ENCODE measurements at regions not wholly inside any gene's neighbourhood (a gene's known extent, or its start where the extent isn't known, plus 50 kb on each side); places are given as distances from the start of the nearest gene placed in this dataset.

DNA sequence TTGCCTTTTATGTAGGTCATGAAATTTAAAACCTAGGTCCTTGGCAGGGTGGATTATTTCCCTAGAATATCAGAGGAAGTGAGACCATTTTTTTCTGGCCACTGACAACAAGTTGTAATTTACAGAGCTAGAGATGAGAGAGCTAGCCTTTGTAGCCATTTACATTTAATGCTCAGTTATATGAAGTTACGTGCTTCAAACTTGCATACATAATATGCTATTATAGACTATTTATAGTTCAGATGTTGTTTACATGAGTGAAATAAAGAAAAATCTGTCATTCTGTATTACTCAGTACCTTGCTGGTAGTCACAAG is 234.9 kb upstream of the MBL2 start:
- no peak for DNase-seq

DNA sequence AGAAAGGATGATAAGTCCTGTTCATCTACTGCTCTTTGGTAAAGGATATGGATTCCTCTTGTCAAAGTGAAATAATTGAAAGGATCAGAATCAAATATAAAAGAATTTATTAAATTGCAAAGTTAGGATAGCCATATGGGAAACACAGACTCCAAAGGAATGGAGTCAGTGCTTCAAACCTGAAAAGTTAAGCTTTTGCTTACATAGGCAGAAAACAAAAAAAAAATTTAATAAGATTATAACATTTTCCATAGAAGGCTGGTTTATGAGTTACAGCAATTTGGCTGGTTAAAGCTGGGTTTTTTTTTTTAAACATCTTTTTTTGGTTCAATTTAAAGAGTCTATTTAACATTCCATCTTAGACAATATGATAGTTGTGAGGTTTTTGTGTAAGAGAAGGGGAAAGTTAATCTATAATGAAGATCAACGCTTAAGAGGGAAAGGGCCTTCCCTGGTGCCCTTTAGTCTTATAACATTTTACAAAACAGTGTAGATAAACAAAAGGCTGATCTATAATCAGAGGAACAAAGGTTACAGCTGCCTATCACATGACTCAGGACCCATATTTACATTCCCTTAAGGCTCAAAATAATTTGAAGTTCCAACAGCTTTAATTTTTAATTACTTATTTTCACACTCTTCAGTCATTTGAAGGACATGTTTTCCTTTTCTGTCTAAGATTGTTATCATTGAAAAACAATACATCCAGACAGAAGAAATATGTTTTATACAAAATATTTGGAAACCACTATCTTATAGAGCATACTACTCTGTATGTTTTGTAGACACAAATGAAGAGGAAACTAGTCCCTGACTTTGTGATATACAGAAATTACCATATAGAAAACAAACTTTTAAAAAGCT is 234.3 kb upstream of the MBL2 start:
- no peak for DNase-seq

DNA sequence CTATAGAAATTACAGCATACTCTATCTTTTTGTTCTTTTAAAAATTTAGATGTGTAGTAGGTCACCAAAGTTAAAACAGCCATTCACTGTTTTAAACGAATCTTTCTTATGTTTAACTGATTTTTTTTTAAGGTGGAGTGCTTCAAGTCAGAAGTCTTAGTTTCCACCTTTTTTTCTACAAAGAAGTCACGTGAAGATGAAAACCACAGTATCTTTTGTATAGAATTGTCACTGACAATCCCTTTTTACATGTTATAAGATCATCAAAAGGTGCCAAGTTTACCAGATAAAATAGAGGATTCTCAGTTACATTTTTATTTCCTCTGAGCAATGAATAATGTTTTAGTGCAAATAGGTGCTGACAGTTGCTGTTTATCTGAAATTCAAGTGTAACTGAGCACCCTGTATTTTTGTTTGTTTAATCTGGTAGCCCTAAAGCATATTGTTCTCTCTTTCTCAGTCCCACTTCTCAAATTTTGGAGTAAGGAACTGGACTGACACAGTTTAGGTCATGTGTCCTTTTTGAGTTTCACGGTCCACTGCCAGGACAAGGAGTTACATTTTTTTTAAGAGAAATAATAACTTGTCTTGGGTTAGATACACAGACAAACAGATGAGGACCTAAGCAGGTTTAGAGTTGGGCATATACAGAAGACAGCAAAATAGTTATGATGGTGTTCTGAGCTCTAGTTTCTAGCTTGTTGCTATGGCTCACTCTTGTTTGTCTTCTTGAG is 233.2 kb upstream of the MBL2 start:
- no peak for DNase-seq

DNA sequence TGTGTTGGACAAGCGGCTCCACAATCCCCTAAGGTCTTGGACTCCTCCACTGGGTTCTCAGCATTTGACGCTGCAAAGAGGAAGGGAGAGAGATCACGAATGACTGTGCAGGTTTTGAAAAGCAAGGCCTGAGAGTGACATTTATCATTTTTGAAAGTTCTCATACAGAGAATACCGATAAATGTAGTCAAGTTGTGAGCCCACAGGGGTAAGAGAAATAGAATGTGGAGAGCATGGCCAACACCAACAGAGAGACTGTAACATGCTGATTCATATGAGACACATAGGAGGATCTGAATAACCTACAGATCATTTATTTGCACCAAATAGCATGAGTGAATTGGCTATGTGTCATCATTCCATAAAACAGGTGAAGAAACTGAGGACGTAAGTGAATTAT is 230.5 kb upstream of the MBL2 start:
- no peak for DNase-seq

DNA sequence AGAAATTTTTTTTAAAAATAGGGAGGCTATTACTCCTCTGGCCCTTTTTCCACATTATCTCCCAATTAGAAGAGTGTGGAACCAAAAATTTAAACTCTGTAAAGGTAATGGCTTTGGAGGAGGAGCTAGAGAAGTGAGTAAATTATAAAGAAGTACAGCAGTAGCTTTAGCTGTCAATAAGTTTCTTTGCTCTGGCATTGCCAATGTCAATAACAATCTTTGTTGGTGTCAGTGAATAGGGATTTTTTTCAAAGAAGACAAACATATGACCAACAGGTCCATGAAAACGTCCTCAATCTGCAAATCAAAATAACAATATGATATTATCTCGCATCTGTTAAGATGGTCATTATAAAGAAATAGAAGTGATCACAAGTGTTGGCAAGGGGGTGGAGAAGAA is 227.1 kb upstream of the MBL2 start:
- DNase-seq: no peak

DNA sequence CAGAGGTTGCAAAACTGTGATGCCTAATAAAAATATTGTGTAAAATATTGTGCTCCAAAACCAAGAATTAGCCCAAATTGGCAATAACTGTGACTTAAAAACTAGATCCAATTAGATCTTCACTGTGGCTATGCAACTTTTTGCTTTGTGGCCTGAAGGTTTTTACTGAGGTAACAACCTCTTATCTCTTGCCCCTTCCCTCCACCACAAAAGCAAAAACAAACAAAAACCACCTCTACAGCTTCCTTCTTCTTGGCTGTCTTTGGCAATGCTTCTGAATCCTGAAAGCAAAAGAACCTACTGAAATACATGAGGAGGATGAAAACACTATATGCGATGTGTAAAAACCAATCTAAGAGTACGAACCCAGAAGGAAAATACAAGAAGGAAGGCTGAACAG is 226.7 kb upstream of the MBL2 start:
- DNase-seq: no peak

DNA sequence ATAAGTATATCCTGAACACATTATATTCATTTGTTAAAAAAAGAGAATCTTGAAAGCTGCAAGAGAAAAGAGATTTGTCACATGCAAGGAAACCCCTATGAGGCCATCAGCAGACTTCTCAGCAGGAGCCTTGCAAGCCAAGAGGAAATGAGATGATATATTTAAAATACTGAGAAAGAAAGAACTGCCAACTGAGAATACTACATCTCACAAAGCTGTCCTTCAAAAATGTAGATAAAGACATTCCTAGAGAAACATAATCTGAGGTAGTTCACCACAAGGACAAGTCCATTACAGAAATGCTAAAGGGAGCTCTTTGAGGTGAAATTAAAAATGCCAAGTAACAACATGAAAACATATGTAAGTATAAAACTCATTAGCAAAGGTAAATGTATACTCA is 224.4 kb upstream of the MBL2 start:
- DNase-seq: no peak

DNA sequence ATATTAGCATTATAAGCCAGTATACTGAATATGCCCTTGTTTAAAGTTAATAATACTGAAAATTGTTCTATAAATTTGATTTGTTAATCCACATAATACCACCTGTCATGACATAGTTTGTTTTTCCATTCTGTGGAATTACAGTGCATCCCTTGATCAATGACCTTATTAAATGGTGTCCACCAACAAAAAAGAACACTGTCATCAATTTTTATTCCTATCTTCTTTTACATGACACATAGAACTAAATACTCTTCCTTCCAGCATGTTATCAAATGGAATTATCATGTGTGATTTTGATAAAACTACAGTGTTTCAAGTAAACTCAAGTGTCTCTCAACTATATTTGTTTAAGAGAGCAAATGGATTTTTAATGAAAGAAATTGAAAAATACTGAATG is 221.8 kb upstream of the MBL2 start:
- no peak for DNase-seq

DNA sequence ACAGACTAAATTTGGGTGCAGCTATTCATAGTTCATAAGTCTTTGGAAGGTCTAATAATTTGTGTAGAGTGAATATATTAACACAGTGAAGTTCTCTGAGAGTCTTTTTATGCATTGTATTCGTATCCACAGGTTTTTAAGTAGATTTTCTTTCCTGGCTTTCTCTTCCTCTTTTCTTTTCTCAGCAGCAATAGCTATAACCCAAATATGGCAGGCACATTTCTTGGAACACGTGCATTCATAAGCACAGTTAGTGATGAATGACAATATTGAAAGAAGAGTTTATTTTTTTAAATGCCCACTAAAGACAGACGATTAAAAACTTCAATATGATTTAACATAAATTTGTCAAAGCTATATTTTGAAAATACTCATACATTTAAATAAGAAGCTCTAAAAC is 220.5 kb upstream of the MBL2 start:
- no peak for DNase-seq

DNA sequence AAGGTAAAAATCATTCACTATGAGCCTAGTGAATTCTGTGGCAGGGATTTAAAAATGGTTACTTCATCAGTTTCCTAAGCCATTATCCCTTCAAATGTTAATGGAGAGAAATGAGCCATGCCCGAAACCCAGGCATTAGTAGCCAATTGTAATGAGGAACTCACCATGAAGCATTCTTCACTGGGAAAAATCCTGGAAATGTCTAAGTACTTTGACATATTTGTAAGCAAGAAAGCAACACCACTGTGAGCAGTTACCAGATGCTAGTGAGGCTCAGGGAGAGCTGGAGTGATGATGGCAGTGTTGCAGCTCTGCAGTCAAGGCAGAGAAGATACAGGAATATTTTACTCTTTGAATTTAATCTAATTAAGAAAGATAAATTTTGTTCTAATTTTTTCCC is 220.0 kb upstream of the MBL2 start:
- DNase-seq: no peak

DNA sequence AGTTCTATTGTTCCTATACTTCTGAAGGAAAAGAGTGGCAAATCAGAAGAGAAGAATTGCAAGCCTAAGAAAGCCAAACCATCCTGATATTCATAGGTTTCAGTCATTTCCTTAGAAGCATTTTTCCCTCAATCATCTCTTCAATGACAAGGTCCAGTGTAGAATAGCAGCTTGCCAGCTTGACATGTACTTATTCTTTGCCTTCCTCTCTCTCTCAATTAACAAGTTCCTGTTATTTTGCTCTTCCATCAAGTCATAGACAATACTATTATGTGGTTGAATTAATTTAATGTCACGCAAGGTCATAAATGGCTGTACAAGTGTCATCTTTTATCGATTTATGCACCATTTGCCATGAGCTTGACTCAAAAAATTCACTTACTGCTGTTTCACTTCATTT is 216.3 kb upstream of the MBL2 start:
- no peak for DNase-seq

DNA sequence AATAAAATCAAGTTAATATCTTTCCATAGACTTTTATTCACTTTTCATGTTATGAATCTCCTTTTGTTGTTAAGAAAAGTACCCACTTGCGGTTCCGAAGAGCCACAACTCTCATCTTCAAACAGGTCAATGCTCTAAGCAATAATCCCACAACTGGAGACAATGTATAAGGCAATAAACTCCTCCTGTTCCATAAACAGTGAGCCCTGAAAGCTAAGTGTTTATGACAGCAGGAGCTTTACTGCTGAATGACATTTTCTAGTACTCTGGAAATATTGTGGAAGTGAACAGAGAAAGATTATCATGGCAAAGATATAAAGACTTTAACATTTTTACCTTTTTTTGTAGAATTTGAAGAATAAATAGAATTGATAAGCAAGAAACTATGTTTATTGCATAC is 213.5 kb upstream of the MBL2 start:
- no peak for DNase-seq

DNA sequence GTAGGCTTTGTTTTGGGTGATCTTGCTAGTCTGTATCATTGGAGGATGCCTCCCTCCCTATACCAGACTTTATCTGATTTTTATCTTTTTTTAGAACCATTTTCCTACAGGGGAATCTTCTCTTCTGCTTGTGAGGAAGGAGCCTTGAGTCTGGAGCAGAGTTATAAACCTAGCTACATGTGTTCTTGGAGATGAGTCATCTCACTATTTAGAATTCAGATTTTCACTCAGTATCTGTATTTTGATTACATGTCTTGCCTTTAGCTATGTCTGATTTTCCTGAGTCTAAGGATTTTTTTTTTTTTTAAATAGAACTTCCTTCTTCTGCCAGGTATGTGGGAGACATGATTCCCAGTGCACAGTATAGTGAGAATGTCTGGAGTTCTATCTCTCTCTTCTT is 211.6 kb upstream of the MBL2 start:
- no peak for DNase-seq

DNA sequence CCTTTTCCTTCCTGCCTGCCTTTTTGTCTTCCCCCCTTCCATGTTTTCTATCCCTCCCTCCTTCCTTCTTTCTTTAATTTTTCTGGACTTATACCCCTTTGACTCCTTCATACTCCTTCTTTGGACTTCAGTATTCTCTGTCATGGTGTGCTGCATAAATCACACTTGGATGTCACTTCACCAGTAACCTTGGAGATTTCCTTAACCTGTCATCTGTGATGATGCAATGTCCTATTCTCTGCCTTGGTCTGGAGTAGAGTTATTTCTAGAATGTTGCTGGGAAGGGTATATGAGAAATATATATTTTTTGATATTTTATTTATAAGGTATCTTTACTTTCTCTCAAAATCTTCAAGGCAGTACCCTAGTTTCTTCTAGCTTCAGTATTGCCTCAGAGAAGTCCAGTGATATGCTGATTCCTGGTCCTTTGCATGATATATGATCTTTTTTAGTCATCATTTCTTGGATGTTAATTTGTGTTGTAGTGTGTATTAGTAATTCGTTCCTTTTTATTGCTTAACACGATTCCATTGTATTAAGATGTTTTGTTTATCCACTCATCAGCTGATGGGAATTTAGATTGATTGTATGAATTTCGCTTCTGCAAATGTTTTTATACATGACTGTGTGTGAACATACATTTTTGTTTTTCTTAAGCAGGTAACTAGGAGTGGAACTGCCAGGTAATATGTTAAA is 206.9 kb upstream of the MBL2 start:
- no peak for DNase-seq

DNA sequence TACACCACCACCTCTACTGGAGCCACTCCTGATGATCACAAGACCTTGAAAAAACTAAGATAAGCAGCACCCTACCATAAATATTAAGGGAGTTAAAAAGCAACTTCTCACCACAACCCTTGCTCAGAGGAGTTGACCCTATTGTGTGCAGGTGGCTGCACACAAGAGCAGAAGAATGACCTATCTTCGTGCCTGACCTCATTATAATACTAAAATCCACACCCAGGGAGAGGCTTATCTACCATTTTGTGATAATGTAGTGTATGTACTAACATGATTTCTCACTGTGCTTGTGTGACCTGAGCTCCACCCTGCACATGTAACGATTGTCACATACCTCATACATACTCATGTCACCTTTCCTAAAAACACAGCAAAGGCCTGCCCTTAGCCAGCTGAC is 205.0 kb upstream of the MBL2 start:
- DNase-seq: no peak

DNA sequence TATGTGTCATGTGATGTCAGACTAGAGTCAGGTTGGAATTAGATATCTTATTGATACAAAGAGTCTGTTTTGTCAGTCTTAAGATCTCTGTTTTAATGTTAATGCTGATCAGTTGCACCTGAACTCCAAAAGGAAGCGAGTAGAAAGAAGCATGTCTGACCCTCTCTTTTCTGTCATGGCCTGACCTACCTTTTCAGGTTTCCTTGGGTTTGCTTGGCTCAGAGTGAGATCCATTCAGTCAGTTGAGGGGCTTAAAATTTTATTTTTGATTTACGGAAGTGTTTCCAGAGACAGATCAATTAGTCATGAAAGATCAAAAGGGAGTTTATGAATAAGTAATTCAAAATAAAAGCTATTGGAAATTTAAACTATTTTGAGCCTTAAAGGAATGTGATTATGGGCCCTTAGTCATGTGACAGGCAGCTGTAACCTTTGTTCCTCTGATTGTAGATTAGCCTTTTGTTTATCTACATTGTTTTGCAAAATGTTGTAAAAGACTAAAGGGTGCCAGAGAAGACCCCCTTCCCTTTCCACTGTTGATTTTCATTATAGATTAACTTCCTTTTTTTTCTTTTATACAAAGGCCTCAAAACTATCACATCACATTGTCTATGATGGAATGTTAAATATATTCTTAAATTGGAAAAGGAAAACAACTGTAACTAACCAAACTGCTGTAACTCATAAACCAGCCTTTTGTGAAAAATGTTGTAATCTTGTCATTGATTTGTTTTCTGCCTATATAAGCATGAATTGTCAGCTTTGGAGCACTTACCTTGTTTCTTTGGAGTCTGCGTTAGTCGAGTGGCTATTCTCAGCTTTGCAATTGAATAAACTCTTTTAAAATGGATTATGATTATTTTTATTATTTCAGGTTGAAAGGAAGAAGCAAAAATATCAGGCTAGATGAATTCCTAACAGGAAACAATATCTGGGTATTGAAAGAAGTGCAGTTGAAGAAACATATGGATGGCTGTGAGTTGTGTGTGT is 195.5 kb upstream of the MBL2 start:
- DNase-seq: no peak

DNA sequence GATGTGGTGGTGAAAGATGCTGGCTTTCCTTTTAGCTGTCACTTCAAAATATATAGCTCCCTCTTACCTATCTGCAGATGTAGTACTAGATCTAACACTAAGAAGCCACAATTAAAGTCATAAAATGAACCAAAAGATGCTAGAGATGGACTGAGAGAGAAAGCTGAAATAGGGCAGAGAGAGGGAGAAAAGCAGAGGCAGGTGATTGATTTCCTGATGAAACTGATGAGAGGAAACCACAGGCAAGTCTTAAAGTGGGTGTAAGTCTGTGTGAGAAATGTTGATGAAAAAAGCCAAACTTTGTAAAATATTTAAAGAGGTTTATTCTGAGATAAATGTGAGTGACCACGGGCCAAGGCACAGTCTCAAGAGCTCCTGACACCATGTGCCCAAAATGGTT is 194.3 kb upstream of the MBL2 start:
- no peak for DNase-seq

DNA sequence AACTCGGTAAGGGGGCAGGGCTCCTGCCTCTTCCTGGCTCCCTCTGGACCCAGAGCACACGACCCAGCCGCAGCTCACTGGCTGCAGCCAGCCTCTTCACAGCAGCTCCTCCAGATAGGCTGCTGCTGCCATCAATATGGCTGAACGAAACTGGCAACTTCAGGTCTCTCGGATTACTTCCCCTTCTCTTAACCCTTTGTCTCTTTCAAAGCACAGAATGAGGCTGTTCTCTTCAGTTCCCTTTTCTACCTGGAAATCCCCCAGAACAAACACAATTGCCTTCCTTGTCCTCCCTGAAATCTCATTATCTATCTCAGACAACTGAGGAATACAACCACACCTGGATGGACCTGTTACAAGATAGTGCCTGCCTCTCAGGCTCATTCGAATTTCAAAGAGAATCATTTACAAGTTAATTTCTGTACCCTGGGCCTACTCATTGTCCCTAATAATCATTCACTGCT is 193.4 kb upstream of the MBL2 start:
- DNase-seq: no peak

DNA sequence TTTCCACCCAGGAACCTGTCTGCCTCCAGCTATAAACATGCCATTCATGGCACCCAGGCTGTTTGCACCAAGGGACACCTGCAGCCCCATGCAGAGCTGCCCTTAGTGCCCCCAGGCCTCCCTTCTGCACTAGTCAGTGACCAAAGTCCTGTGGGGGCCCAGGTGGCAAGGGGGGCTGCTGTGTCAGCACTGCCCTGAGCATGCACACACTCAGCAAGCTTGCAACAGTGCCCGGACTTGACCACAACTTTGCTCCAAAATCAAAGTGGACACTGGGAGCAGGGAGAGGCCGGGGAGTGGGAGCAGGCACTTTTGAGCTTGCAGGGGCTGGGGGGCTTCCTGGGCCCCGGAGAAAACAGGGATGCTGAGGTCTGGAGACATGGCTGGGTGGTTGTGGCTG is 192.9 kb upstream of the MBL2 start:
- DNase-seq: no peak

DNA sequence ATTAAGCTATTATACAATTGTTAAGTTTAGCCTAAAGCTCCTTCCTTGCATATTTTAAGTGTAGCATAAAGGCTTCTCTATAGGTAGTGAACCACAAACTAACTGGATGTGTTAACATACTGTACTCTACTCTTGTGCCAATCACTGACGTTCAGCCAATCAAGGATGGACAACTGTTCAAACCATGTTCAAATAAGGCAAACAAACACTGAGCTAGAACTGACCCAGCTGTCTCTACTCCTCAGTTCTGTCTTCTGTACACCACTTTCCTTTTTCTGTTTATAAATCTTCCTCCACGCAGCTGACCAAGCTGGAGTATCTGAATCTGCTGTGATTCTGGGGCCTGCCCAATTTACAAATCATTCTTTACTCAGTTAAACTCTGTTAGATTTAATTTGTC is 188.7 kb upstream of the MBL2 start:
- DNase-seq: no peak

DNA sequence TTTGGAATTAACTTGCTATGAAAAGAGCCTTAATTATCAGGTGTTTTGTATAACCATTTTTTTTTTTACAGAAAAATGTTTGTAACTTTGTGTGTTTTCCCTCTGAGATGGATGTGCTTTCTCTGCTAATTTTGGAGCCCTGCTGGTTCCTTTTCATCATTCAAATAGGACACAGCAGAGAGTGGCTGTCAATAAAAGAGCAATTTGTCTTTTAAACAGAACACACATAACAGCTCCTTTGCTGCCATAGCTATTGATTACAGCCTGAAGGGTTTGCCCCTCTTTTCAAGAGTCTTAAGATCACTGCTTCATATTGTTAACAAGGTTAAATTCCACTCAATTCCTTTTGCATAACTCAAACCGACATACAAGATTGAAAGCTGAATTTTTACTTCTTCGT is 187.2 kb upstream of the MBL2 start:
- no peak for DNase-seq

DNA sequence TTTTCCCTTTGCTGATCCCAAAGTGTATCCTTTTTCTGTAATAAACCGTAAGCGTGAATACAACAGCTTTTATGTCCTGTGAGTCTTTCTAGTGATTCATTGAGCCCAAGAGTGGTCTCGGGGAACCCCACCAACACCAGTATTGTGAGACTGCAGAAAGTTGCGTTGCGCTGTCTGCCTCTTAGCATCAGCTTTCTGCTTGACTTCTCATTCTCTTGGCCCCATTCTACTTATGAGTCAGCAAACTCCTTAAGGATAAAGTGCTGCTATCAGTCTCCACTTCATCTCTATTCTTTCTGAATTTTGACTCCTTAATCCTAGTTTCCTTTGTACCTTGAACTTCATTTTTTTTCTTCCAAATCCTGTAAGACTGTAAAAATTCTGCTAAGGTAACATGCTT is 184.3 kb upstream of the MBL2 start:
- no peak for DNase-seq
